GM12878 (cell line): ENCODE measurements at regions not wholly inside any gene's neighbourhood (a gene's known extent, or its start where the extent isn't known, plus 50 kb on each side); places are given as distances from the start of the nearest gene placed in this dataset.

Experiments
- ATAC-seq: fragments of 200-7000 bp; cut with Tn5 transposase; 3 replicates; pipeline ENCODE4 v1.9.1; 2020; ENCODE audit warnings: mild to moderate bottlenecking, moderate library complexity
- BruUV-seq: library from RNA; stranded (reverse); fragments of 400-500 nt; replicated peaks from 2 replicates; lab custom pipeline; 2021; lab: Mats Ljungman, UMichigan
- CTCF ChIA-PET: fragments of 300-600 bp; sonication (Branson Sonifier 250); formaldehyde crosslinking; extraction: SDS; loops from one replicate; lab custom pipeline; 2021; ENCODE audit warnings: inconsistent platforms; lab: Yijun Ruan, JAX
- POLR2A ChIA-PET: fragments of 350-600 bp; formaldehyde crosslinking; extraction: SDS; loops from one replicate; lab custom pipeline; 2021; ENCODE audit warnings: inconsistent platforms; lab: Charles Lee
- RAD21 ChIA-PET: fragments of 300-600 bp; sonication (Branson Sonifier 250); formaldehyde crosslinking; loops from one replicate; lab custom pipeline; 2023; ENCODE audit warnings: antibody characterized with exemption; ENCODE audit not compliant: unreplicated experiment; lab: Charles Lee
- SMC1A ChIA-PET: fragments of 300-600 bp; sonication (Branson Sonifier 250); formaldehyde crosslinking; loops from one replicate; lab custom pipeline; 2023; ENCODE audit not compliant: unreplicated experiment, uncharacterized antibody; lab: Charles Lee
- DNase-seq: peaks from one replicate; pipeline ENCODE4 v3.0.0-alpha.2; 2011; ENCODE audit warnings: low read depth, low spot score
- FAIRE-seq: peaks from 3 replicates; lab custom pipeline; 2011; peaks lifted over from hg19 to GRCh38; lab: Jason Lieb, UNC
- H2AFZ ChIP-seq: 2 replicates; pipeline ENCODE4 v1.6.0; 2011; ENCODE audit warnings: low read depth, low read length, control low read depth; ENCODE audit not compliant: control insufficient read depth
- H3K27ac ChIP-seq: 2 replicates; pipeline ENCODE4 v1.5.1; 2011; ENCODE audit warnings: control low read depth; ENCODE audit not compliant: control insufficient read depth, insufficient read depth
- H3K27me3 ChIP-seq, 2 experiments: replicated peaks in 1 of 2; 2 replicates each; pipeline versions ENCODE4 v1.6.0 to v1.6.1; 2011; ENCODE audit warnings: low read length in 1 of 2; ENCODE audit not compliant: control insufficient read depth in 2 of 2, insufficient read depth in 2 of 2
- H3K36me3 ChIP-seq, 2 experiments: 2 replicates each; pipeline ENCODE4 v1.5.1; 2011; ENCODE audit warnings: low read length in 1 of 2; ENCODE audit not compliant: control insufficient read depth in 2 of 2, insufficient read depth in 2 of 2
- H3K4me1 ChIP-seq: 2 replicates; pipeline ENCODE4 v1.6.1; 2011; ENCODE audit warnings: mild to moderate bottlenecking, low read length, moderate library complexity, mixed read lengths; ENCODE audit not compliant: control insufficient read depth, insufficient read depth
- H3K4me2 ChIP-seq: 2 replicates; pipeline ENCODE4 v1.6.0; 2011; ENCODE audit warnings: control low read depth; ENCODE audit not compliant: control insufficient read depth, insufficient read depth
- H3K4me3 ChIP-seq: fragments of 200-600 bp; sonication (generic); 2 replicates; pipeline ENCODE4 v1.5.1; 2016
- H3K79me2 ChIP-seq: 2 replicates; pipeline ENCODE4 v1.6.0; 2011; ENCODE audit warnings: low read length; ENCODE audit not compliant: control insufficient read depth, insufficient read depth
- H3K9ac ChIP-seq: 2 replicates; pipeline ENCODE4 v1.8.0; 2011; ENCODE audit warnings: low read length, control low read depth, mixed read lengths; ENCODE audit not compliant: control insufficient read depth, insufficient read depth
- H3K9me3 ChIP-seq: replicated peaks from 3 replicates; pipeline ENCODE4 v1.5.1; 2011; ENCODE audit warnings: mild to moderate bottlenecking, low read length; ENCODE audit not compliant: control insufficient read depth, insufficient read depth
- H4K20me1 ChIP-seq: 2 replicates; pipeline ENCODE4 v1.6.0; 2011; ENCODE audit not compliant: control insufficient read depth, insufficient read depth
- CBX5 ChIP-seq: sonication (generic); IDR thresholded peaks from 2 replicates; pipeline ENCODE4 v1.6.1; 2016; ENCODE audit warnings: low read depth, moderate library complexity, mild to moderate bottlenecking, inconsistent platforms
- EP300 ChIP-seq, 2 experiments: fragments of 150-350 bp in 1 of 2; IDR thresholded peaks; 2 replicates each; pipeline ENCODE4 v1.6.1; 2011 to 2012; ENCODE audit warnings: low read depth in 2 of 2, low read length in 2 of 2, borderline replicate concordance in 1 of 2, improper control_type of control experiment in 1 of 2, inconsistent platforms in 1 of 2; ENCODE audit not compliant: control insufficient read depth in 1 of 2
- ESRRA ChIP-seq: IDR thresholded peaks from 2 replicates; pipeline ENCODE4 v1.6.1; 2012; ENCODE audit warnings: mild to moderate bottlenecking, low read length, improper control_type of control experiment
- HDGF ChIP-seq: fragments of 450-650 bp; IDR thresholded peaks from 2 replicates; pipeline ENCODE4 v1.6.1; 2016; ENCODE audit warnings: antibody characterized with exemption
- JUND ChIP-seq: IDR thresholded peaks from 2 replicates; pipeline ENCODE4 v1.6.1; 2012; ENCODE audit warnings: low read depth, mild to moderate bottlenecking, low read length, improper control_type of control experiment, moderate library complexity
- NFIC ChIP-seq: IDR thresholded peaks from 2 replicates; pipeline ENCODE4 v1.6.1; 2012; ENCODE audit warnings: low read depth, mild to moderate bottlenecking, inconsistent platforms, low read length, moderate library complexity
- NFXL1 ChIP-seq: fragments of 450-650 bp; IDR thresholded peaks from 2 replicates; pipeline ENCODE4 v1.6.1; 2017; ENCODE audit warnings: antibody characterized with exemption, mild to moderate bottlenecking, borderline replicate concordance
- NR2C2 ChIP-seq: IDR thresholded peaks from 2 replicates; pipeline ENCODE4 v1.6.1; 2011; ENCODE audit warnings: borderline replicate concordance, low read depth; ENCODE audit not compliant: control insufficient read depth, insufficient read length
- PML ChIP-seq: IDR thresholded peaks from 2 replicates; pipeline ENCODE4 v1.6.1; 2012; ENCODE audit warnings: low read length, inconsistent platforms
- SIX5 ChIP-seq: IDR thresholded peaks from 2 replicates; pipeline ENCODE4 v1.6.1; 2011; ENCODE audit warnings: mild to moderate bottlenecking, low read depth, low read length, moderate library complexity; ENCODE audit not compliant: severe bottlenecking
- ZNF207 ChIP-seq: fragments of 450-650 bp; IDR thresholded peaks from 2 replicates; pipeline ENCODE4 v1.6.1; 2014; ENCODE audit warnings: antibody characterized with exemption, mild to moderate bottlenecking, borderline replicate concordance
- WGBS: methylation state at CpG from one replicate; pipeline ENCODE4 v1.1.6; 2016; ENCODE audit warnings: low lambda C conversion rate; ENCODE audit not compliant: insufficient replicate concordance, insufficient coverage; ENCODE audit errors: missing lambda C conversion rate; 5-methylcytosine and 5-hydroxymethylcytosine counted together
- in situ Hi-C: fragments of 300-500 bp; cut with MboI; formaldehyde crosslinking; loops from 9 replicates; pipeline ENCODE4 v1.14.3; 2018; ENCODE audit warnings: mixed read lengths
- intact Hi-C: fragments of 100-400 bp; cut with micrococcal nuclease; formaldehyde crosslinking; loops from one replicate; pipeline ENCODE4 v1.14.2; 2022; ENCODE audit not compliant: unreplicated experiment
- TF ChIP-seq, protein P1 (sequence below): fragments of 450-650 bp; conservative IDR thresholded peaks from 2 replicates; pipeline ENCODE4 v1.6.1; 2017; ENCODE audit warnings: mild to moderate bottlenecking, moderate library complexity
- TF ChIP-seq, protein P2 (sequence below): fragments of 150-350 bp; IDR thresholded peaks from 2 replicates; pipeline ENCODE4 v1.6.1; 2016; ENCODE audit warnings: low read depth, low read length
- TF ChIP-seq, protein P3 (sequence below): fragments of 450-650 bp; IDR thresholded peaks from 2 replicates; pipeline ENCODE4 v1.6.1; 2016; ENCODE audit warnings: mild to moderate bottlenecking
- TF ChIP-seq, protein P4 (sequence below): fragments of 450-650 bp; IDR thresholded peaks from 2 replicates; pipeline ENCODE4 v1.6.1; 2017; ENCODE audit warnings: borderline replicate concordance

DNA sequence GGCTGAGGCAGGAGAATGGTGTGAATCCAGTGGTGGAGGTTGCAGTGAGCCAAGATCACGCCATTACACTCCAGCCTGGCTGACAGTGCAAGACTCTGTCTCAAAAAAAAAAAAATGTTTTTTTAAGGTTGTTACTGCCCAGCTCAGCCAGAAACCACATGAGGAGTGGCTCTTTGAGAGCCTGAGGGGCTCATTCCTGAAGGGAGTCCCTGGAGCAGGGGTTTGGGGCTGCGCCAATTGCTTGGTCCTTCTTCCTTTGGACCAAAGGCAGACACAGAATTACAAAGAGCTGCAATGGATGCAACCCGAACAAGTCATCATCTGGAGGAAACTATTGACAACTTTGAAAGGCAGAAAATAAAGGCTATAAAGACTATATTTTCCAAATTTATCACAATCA lies 60.6 kb upstream of the WWC2 start (continued):
- TF ChIP-seq, protein P1, sequence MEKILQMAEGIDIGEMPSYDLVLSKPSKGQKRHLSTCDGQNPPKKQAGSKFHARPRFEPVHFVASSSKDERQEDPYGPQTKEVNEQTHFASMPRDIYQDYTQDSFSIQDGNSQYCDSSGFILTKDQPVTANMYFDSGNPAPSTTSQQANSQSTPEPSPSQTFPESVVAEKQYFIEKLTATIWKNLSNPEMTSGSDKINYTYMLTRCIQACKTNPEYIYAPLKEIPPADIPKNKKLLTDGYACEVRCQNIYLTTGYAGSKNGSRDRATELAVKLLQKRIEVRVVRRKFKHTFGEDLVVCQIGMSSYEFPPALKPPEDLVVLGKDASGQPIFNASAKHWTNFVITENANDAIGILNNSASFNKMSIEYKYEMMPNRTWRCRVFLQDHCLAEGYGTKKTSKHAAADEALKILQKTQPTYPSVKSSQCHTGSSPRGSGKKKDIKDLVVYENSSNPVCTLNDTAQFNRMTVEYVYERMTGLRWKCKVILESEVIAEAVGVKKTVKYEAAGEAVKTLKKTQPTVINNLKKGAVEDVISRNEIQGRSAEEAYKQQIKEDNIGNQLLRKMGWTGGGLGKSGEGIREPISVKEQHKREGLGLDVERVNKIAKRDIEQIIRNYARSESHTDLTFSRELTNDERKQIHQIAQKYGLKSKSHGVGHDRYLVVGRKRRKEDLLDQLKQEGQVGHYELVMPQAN = no peak
- TF ChIP-seq JUND (no peak), SIX5 (no peak), NFXL1 (no peak), HDGF (no peak)
- TF ChIP-seq, protein P2, sequence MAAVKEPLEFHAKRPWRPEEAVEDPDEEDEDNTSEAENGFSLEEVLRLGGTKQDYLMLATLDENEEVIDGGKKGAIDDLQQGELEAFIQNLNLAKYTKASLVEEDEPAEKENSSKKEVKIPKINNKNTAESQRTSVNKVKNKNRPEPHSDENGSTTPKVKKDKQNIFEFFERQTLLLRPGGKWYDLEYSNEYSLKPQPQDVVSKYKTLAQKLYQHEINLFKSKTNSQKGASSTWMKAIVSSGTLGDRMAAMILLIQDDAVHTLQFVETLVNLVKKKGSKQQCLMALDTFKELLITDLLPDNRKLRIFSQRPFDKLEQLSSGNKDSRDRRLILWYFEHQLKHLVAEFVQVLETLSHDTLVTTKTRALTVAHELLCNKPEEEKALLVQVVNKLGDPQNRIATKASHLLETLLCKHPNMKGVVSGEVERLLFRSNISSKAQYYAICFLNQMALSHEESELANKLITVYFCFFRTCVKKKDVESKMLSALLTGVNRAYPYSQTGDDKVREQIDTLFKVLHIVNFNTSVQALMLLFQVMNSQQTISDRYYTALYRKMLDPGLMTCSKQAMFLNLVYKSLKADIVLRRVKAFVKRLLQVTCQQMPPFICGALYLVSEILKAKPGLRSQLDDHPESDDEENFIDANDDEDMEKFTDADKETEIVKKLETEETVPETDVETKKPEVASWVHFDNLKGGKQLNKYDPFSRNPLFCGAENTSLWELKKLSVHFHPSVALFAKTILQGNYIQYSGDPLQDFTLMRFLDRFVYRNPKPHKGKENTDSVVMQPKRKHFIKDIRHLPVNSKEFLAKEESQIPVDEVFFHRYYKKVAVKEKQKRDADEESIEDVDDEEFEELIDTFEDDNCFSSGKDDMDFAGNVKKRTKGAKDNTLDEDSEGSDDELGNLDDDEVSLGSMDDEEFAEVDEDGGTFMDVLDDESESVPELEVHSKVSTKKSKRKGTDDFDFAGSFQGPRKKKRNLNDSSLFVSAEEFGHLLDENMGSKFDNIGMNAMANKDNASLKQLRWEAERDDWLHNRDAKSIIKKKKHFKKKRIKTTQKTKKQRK = no peak

DNA sequence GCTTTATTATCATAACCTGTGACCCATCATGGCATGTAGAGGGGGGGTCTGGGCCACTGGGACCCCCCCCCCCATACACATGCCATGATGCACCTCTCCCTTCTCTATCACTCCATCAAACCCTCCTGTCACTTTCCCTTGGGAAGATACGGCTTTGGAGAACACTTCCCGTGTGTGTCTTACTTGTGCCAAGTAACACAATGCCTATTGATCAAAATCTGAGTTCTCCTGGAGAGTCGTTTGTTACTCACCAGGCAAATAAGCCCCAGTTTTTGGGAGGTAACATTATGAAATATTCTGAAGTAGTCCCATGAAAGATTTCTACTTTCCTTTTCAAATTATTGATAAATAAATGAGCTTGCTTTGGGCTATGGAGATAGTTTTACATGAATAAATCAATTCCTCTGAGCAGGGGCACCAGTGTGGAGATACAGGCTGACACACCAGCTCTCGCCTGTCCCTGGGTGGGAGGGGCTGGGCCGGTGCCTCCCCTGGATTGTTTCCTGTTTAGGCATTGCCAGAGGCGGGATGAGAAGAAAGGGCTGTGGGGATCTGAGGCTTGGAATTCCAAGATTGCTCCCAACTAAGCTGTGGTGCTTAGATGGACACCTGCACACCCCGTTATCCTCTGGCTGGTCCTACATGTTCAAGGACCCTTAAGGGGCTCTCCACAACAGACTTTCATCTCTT lies 63.2 kb upstream of the WWC2 start:
- Histone ChIP-seq H3K27ac (no peak overlapping the region), H2AFZ (no peak overlapping the region), H4K20me1 (no peaks in the 10 kb centered on the region), H3K4me1 (no peaks in the 10 kb centered on the region), H3K36me3 (no peaks in the 10 kb centered on the region), H3K79me2 (no peaks in the 10 kb centered on the region), H3K27me3 (no peaks in the 10 kb centered on the region; a peak in 1 of 4 replicates), H3K4me2 (no peak overlapping the region), H3K4me3 (no peak overlapping the region), H3K9me3 (no peaks in the 10 kb centered on the region), H3K9ac (no peak overlapping the region)
- ChIA-PET POLR2A (interaction anchor here (0.6 kb wide), 1 partner anchor 1777 kb away, joined by 3 read pairs; no protein-coding TSS in a partner anchor), RAD21 (no interaction called here), CTCF (no interaction called here), SMC1A (no interaction called here)
- intact Hi-C loops = no loop called here
- BruUV-seq = no TSS peak
- in situ Hi-C loops = no loop called here
- WGBS = 1% methylated on average over 7 of the region's 7 CpGs
- DNase-seq (no peak), ATAC-seq (no peak), FAIRE-seq (no peak)
- TF ChIP-seq PML = no peak
- TF ChIP-seq NR2C2 = no peak
- TF ChIP-seq, protein P3, sequence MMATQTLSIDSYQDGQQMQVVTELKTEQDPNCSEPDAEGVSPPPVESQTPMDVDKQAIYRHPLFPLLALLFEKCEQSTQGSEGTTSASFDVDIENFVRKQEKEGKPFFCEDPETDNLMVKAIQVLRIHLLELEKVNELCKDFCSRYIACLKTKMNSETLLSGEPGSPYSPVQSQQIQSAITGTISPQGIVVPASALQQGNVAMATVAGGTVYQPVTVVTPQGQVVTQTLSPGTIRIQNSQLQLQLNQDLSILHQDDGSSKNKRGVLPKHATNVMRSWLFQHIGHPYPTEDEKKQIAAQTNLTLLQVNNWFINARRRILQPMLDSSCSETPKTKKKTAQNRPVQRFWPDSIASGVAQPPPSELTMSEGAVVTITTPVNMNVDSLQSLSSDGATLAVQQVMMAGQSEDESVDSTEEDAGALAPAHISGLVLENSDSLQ = no peak
- no peak for TF ChIP-seq ESRRA
- TF ChIP-seq, protein P4, sequence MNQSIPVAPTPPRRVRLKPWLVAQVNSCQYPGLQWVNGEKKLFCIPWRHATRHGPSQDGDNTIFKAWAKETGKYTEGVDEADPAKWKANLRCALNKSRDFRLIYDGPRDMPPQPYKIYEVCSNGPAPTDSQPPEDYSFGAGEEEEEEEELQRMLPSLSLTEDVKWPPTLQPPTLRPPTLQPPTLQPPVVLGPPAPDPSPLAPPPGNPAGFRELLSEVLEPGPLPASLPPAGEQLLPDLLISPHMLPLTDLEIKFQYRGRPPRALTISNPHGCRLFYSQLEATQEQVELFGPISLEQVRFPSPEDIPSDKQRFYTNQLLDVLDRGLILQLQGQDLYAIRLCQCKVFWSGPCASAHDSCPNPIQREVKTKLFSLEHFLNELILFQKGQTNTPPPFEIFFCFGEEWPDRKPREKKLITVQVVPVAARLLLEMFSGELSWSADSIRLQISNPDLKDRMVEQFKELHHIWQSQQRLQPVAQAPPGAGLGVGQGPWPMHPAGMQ = no peak
- TF ChIP-seq NFIC = no peak
- TF ChIP-seq EP300 (IDR thresholded peaks at IDR 0.05; ENCODE audit: borderline replicate concordance in 1 of 2, control insufficient read depth in 1 of 2, low read depth in 2 of 2, low read length in 2 of 2) = no peak
- no peak for TF ChIP-seq ZNF207
- TF ChIP-seq CBX5 = no peak
